Testis (tissue), 2 donors: ENCODE measurements at regions not wholly inside any gene's neighbourhood (a gene's known extent, or its start where the extent isn't known, plus 50 kb on each side); places are given as distances from the start of the nearest gene placed in this dataset.

Experiments
- POLR2A ChIP-seq: fragments of 450-650 bp; IDR thresholded peaks from one replicate; pipeline ENCODE4 v1.6.1; 2017; ENCODE audit warnings: antibody characterized with exemption, mild to moderate bottlenecking, moderate library complexity
- TF ChIP-seq, protein P1 (sequence below), 3 experiments: fragments of 450-650 bp in 2 of 3; fragments of 200-600 bp in 1 of 3; sonication (generic) in 1 of 3; IDR thresholded peaks; one replicate each; pipeline ENCODE4 v1.5.1; 2016 to 2019; ENCODE audit warnings: antibody characterized with exemption in 3 of 3, mild to moderate bottlenecking in 2 of 3, moderate library complexity in 1 of 3

- TF ChIP-seq, protein P1, sequence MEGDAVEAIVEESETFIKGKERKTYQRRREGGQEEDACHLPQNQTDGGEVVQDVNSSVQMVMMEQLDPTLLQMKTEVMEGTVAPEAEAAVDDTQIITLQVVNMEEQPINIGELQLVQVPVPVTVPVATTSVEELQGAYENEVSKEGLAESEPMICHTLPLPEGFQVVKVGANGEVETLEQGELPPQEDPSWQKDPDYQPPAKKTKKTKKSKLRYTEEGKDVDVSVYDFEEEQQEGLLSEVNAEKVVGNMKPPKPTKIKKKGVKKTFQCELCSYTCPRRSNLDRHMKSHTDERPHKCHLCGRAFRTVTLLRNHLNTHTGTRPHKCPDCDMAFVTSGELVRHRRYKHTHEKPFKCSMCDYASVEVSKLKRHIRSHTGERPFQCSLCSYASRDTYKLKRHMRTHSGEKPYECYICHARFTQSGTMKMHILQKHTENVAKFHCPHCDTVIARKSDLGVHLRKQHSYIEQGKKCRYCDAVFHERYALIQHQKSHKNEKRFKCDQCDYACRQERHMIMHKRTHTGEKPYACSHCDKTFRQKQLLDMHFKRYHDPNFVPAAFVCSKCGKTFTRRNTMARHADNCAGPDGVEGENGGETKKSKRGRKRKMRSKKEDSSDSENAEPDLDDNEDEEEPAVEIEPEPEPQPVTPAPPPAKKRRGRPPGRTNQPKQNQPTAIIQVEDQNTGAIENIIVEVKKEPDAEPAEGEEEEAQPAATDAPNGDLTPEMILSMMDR (IDR thresholded peaks at IDR 0.05): no peak
- TF ChIP-seq POLR2A: no peak
Observed at GRCh38 chr19:28746478-28746877, 466.5 kb downstream of the UQCRFS1 start.
